NB4 (cell line): ENCODE measurements at regions not wholly inside any gene's neighbourhood (a gene's known extent, or its start where the extent isn't known, plus 50 kb on each side); places are given as distances from the start of the nearest gene placed in this dataset.

ENCODE experiments used
- CTCF ChIP-seq: IDR thresholded peaks from one replicate; pipeline ENCODE4 v1.5.1; 2012; ENCODE audit warnings: low read depth, low read length
- MAX ChIP-seq: IDR thresholded peaks from 2 replicates; pipeline ENCODE4 v1.6.1; 2011; ENCODE audit warnings: low read depth, low read length
- MYC ChIP-seq: IDR thresholded peaks from 2 replicates; pipeline ENCODE4 v1.6.1; 2011; ENCODE audit warnings: low read depth, low read length
- POLR2A ChIP-seq: IDR thresholded peaks from 2 replicates; pipeline ENCODE4 v1.6.1; 2011; ENCODE audit warnings: mild to moderate bottlenecking; ENCODE audit not compliant: insufficient read length; ENCODE audit errors: extremely low read depth

- TF ChIP-seq CTCF: no peak
- no peak for TF ChIP-seq POLR2A
- no peak for TF ChIP-seq MYC
- no peak for TF ChIP-seq MAX
These were observed 188.2 kb upstream of the RMST start for GRCh38 chr12:97274386-97274785.
